Aorta (tissue), 5 donors: ENCODE measurements at regions not wholly inside any gene's neighbourhood (a gene's known extent, or its start where the extent isn't known, plus 50 kb on each side); places are given as distances from the start of the nearest gene placed in this dataset.
A peak's percentile ranks its signal among the peaks of the same experiment; 100 is the strongest.
"Not testable (repeated sequence)": the region's sequence is repeated elsewhere in the genome, so short reads cannot be mapped to it uniquely, and the experiment has no call there.

Experiments
- ATAC-seq: fragments of 200-7000 bp; cut with Tn5 transposase; one replicate; pipeline ENCODE4 v1.9.1; 2022; ENCODE audit warnings: moderate library complexity; ENCODE audit not compliant: low FRiP score
- DNase-seq, 2 donors: peaks; one replicate each; pipeline ENCODE4 v3.0.0-alpha.2; 2020
- H3K27ac ChIP-seq, 2 donors: one replicate each; pipeline ENCODE4 v1.5.1; 2013; ENCODE audit warnings: low read length in 2 of 2, mild to moderate bottlenecking in 2 of 2, moderate library complexity in 2 of 2, control low read depth in 1 of 2, inconsistent platforms in 1 of 2, low read depth in 1 of 2
- H3K27me3 ChIP-seq, 2 donors: one replicate each; pipeline ENCODE4 v1.6.1; 2013; ENCODE audit warnings: control low read depth in 1 of 2, low read length in 1 of 2, mild to moderate bottlenecking in 1 of 2, moderate library complexity in 1 of 2; ENCODE audit not compliant: insufficient read depth in 2 of 2, control insufficient read depth in 1 of 2
- H3K36me3 ChIP-seq, 2 donors: one replicate each; pipeline ENCODE4 v1.6.1; 2013; ENCODE audit warnings: control low read depth in 1 of 2, low read length in 1 of 2, mild to moderate bottlenecking in 1 of 2; ENCODE audit not compliant: insufficient read depth in 2 of 2, control insufficient read depth in 1 of 2
- H3K4me1 ChIP-seq, 2 donors: one replicate each; pipeline ENCODE4 v1.6.1; 2013; ENCODE audit warnings: low read length in 2 of 2, control low read depth in 1 of 2, mild to moderate bottlenecking in 1 of 2, moderate library complexity in 1 of 2; ENCODE audit not compliant: insufficient read depth in 2 of 2, control insufficient read depth in 1 of 2
- H3K4me3 ChIP-seq, 2 donors: one replicate each; pipeline ENCODE4 v1.5.1; 2013; ENCODE audit warnings: low read length in 2 of 2, control low read depth in 1 of 2, mild to moderate bottlenecking in 1 of 2
- H3K9me3 ChIP-seq: one replicate; pipeline ENCODE4 v1.6.1; 2013; ENCODE audit warnings: mild to moderate bottlenecking, low read length; ENCODE audit not compliant: control insufficient read depth
- WGBS, 2 donors: extraction: QIAGEN DNeasy Blood & Tissue Kit; methylation state at CpG; one replicate each; pipeline ENCODE4 v1.1.7; 2013; 5-methylcytosine and 5-hydroxymethylcytosine counted together
- intact Hi-C, 2 donors: fragments of 100-400 bp; cut with DNase I; formaldehyde crosslinking; loops; one replicate each; pipeline versions ENCODE4 v1.14.2 to v1.15.0; 2022
- donor health status: healthy with polysubstance abuse.
- donor health status: Bipolar disorder and iron deficiency.
- donor health status: DM: no; HTN: no; CAD: no.
- donor health status: DM: no; HTN: no; CAD: no.
- donor health status: DM: yes; HTN: yes; CAD: no.

GRCh38 chr9:65566018-65566417 lies 109.7 kb upstream of the ZNG1E start:
- H3K27me3 ChIP-seq, H3K4me1 ChIP-seq, H3K36me3 ChIP-seq, ATAC-seq, H3K27ac ChIP-seq, H3K9me3 ChIP-seq, intact Hi-C loops, H3K4me3 ChIP-seq, DNase-seq: not testable (repeated sequence)
- 54 to 55% methylated on average over 14 to 20 of the region's 20 CpGs for WGBS, 2 donors

- H3K9me3 ChIP-seq, ATAC-seq: not testable (repeated sequence)
- WGBS, 2 donors, result 36 to 62% methylated on average over 1 to 5 of the region's 15 CpGs
These were observed 156.7 kb upstream of the ZNG1E start for GRCh38 chr9:65519018-65519417.

GRCh38 chr9:65514465-65514864 lies 161.3 kb upstream of the ZNG1E start:
- H3K27ac ChIP-seq, ATAC-seq, H3K9me3 ChIP-seq, H3K36me3 ChIP-seq, DNase-seq, intact Hi-C loops, H3K27me3 ChIP-seq, H3K4me1 ChIP-seq, H3K4me3 ChIP-seq: not testable (repeated sequence)
- 90 to 91% methylated on average over 12 of the region's 12 CpGs for WGBS, 2 donors

More at GRCh38 chr9:65519018-65519417, 156.7 kb upstream of the ZNG1E start:
- H3K27me3 ChIP-seq, intact Hi-C loops, H3K4me3 ChIP-seq, H3K27ac ChIP-seq, DNase-seq, H3K4me1 ChIP-seq, H3K36me3 ChIP-seq: not testable (repeated sequence)

GRCh38 chr9:65507897-65508296 lies 167.8 kb upstream of the ZNG1E start:
- H3K9me3 ChIP-seq, H3K27me3 ChIP-seq, H3K4me3 ChIP-seq, DNase-seq, H3K27ac ChIP-seq, intact Hi-C loops, H3K36me3 ChIP-seq, H3K4me1 ChIP-seq, ATAC-seq: not testable (repeated sequence)

- H3K27me3 ChIP-seq, intact Hi-C loops, H3K9me3 ChIP-seq, ATAC-seq, H3K4me1 ChIP-seq, H3K27ac ChIP-seq, H3K4me3 ChIP-seq, DNase-seq, H3K36me3 ChIP-seq: not testable (repeated sequence)
- 72 to 80% methylated on average over 5 of the region's 7 CpGs for WGBS, 2 donors
These were observed 171.0 kb upstream of the ZNG1E start for GRCh38 chr9:65504686-65505085.

- H3K9me3 ChIP-seq, H3K4me3 ChIP-seq, H3K4me1 ChIP-seq, H3K36me3 ChIP-seq, ATAC-seq, H3K27ac ChIP-seq, H3K27me3 ChIP-seq, intact Hi-C loops, DNase-seq: not testable (repeated sequence)
- 89 to 90% methylated on average over 11 to 15 of the region's 16 CpGs for WGBS, 2 donors
These were observed 172.0 kb upstream of the ZNG1E start for GRCh38 chr9:65503696-65504095.

GRCh38 chr9:65482890-65483289 lies 192.8 kb upstream of the ZNG1E start:
- DNase-seq, intact Hi-C loops: not testable (repeated sequence)

GRCh38 chr9:65481291-65481690 lies 194.4 kb upstream of the ZNG1E start:
- H3K27me3 ChIP-seq, H3K9me3 ChIP-seq, H3K4me3 ChIP-seq, intact Hi-C loops, ATAC-seq, H3K27ac ChIP-seq, H3K4me1 ChIP-seq, H3K36me3 ChIP-seq, DNase-seq: not testable (repeated sequence)
- 80 to 88% methylated on average over 10 of the region's 10 CpGs for WGBS, 2 donors

More at GRCh38 chr9:65482890-65483289, 192.8 kb upstream of the ZNG1E start:
- H3K4me1 ChIP-seq, H3K4me3 ChIP-seq, H3K27ac ChIP-seq, H3K27me3 ChIP-seq, H3K9me3 ChIP-seq, ATAC-seq, H3K36me3 ChIP-seq: not testable (repeated sequence)
- 81% methylated on average over 13 of the region's 13 CpGs for WGBS, 2 donors

GRCh38 chr9:65474891-65475290 lies 189.9 kb upstream of the FOXD4L5 start:
- WGBS, 2 donors, result 74 to 76% methylated on average over 7 of the region's 7 CpGs
- intact Hi-C loops, result not testable (repeated sequence)
- peak in 1 of 2 donors; percentile 20 for DNase-seq

More at GRCh38 chr9:65474891-65475290, 189.9 kb upstream of the FOXD4L5 start:
- H3K9me3 ChIP-seq, H3K27me3 ChIP-seq, ATAC-seq, H3K4me3 ChIP-seq, H3K36me3 ChIP-seq, H3K4me1 ChIP-seq, H3K27ac ChIP-seq: not testable (repeated sequence)
